ENCODE measurements at regions not wholly inside any gene's neighbourhood (a gene's known extent, or its start where the extent isn't known, plus 50 kb on each side); places are given as distances from the start of the nearest gene placed in this dataset.

DNA sequence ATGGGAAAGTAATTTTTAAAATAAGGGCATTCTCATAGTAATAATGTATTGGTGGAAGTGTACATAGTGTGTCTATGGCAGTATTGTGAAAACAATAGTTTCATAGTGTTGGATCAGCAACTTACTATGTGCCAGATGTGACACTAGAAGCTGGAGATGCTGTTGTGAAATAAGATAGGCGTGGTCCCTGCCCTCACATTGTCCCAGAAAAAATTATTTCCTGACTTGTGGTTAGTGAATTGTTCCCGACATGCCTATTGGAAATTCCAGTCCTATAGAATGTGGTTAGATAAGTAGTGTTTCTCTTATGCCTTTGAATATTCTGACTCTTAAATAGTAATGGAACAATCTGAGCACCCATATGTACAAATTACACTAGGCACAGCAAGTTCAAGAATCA is 55.3 kb upstream of the MTAP start:
- no peaks in the 10 kb centered on the region for H3K9me3 Mint-ChIP-seq (ENCODE audit: low read depth)
- TF ChIP-seq, protein P1, sequence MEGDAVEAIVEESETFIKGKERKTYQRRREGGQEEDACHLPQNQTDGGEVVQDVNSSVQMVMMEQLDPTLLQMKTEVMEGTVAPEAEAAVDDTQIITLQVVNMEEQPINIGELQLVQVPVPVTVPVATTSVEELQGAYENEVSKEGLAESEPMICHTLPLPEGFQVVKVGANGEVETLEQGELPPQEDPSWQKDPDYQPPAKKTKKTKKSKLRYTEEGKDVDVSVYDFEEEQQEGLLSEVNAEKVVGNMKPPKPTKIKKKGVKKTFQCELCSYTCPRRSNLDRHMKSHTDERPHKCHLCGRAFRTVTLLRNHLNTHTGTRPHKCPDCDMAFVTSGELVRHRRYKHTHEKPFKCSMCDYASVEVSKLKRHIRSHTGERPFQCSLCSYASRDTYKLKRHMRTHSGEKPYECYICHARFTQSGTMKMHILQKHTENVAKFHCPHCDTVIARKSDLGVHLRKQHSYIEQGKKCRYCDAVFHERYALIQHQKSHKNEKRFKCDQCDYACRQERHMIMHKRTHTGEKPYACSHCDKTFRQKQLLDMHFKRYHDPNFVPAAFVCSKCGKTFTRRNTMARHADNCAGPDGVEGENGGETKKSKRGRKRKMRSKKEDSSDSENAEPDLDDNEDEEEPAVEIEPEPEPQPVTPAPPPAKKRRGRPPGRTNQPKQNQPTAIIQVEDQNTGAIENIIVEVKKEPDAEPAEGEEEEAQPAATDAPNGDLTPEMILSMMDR (IDR thresholded peaks at IDR 0.05): no peak
- no peak for DNase-seq (ENCODE audit: low spot score)
- H3K36me3 Mint-ChIP-seq (ENCODE audit: low read depth): no peaks in the 10 kb centered on the region
- H3K27me3 Mint-ChIP-seq (ENCODE audit: low read depth): peaks cover 29% of the 10 kb centered on the region
- no peaks in the 10 kb centered on the region for H3K4me1 Mint-ChIP-seq (ENCODE audit: low read depth)
- H3K27ac Mint-ChIP-seq (ENCODE audit: unreplicated experiment): no peak overlapping the region
- no peak overlapping the region for H3K4me3 Mint-ChIP-seq (ENCODE audit: unreplicated experiment)

DNA sequence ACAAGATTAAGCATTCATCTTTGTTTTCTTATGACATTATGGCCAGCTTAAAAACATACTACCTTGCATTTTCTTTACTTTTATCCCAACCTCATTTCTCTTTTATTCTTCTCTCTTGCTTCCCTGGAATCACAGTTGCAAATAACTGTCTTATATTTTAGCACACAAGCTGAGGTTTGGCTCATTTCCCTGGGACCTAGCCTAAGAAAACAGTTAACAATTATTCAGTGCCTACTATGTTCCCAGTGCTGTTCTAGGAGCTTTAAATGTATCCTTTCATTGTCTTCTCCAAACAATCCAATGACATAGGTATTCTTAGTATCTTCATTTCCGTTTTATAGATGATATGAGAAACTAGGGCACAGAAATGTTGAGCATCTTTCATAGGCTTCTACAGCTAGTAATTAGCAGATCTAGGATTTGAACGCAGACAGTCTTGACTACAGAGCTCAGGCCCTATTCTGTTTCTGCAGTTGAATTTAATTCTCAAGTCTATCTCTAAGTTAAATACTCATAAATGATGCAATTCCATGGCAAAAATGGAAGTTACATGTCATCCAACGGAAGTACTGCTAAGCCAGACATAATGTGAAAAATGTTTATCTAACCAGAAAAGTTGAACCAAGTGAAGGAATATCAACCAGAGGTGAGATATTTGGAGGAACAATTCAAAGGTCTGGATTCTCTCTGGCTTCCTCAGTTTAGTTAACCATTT is 52.3 kb upstream of the MTAP start:
- TF ChIP-seq, protein P1 (IDR thresholded peaks at IDR 0.05): no peak
- no peak for DNase-seq (ENCODE audit: low spot score)
- Mint-ChIP-seq H3K4me3 (ENCODE audit: unreplicated experiment) (no peak overlapping the region), H3K4me1 (ENCODE audit: low read depth) (no peaks in the 10 kb centered on the region), H3K36me3 (ENCODE audit: low read depth) (no peaks in the 10 kb centered on the region), H3K9me3 (ENCODE audit: low read depth) (no peaks in the 10 kb centered on the region), H3K27me3 (ENCODE audit: low read depth) (peaks cover 35% of the 10 kb centered on the region), H3K27ac (ENCODE audit: unreplicated experiment) (no peak overlapping the region)

DNA sequence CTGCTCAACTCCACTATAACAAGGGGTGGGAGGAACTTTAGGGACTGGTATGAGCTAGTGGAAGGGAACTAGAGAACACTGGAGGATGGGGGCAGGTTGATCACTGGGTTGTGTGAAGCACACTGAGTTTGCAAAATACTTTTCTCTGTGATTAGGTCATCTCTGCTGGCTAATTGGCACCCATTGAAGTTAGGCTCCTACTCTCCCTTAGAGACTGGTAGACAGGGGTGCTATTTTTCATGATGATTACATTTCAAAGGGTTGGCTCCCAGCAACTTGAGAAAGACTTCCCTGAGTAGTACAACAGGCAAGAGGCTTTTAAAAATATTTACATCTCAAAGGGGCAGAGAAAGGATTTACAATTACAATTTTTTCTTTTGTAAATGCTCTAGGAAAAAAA is 50.4 kb upstream of the MTAP start:
- Mint-ChIP-seq H3K9me3 (ENCODE audit: low read depth) (no peaks in the 10 kb centered on the region), H3K36me3 (ENCODE audit: low read depth) (no peaks in the 10 kb centered on the region), H3K4me1 (ENCODE audit: low read depth) (no peaks in the 10 kb centered on the region), H3K4me3 (ENCODE audit: unreplicated experiment) (no peak overlapping the region), H3K27ac (ENCODE audit: unreplicated experiment) (no peak overlapping the region), H3K27me3 (ENCODE audit: low read depth) (peaks cover 36% of the 10 kb centered on the region)
- DNase-seq (ENCODE audit: low spot score): no peak
- TF ChIP-seq, protein P1 (IDR thresholded peaks at IDR 0.05): no peak
